HG03521 (cell line): ENCODE measurements at regions not wholly inside any gene's neighbourhood (a gene's known extent, or its start where the extent isn't known, plus 50 kb on each side); places are given as distances from the start of the nearest gene placed in this dataset.
"Not testable (repeated sequence)": the region's sequence is repeated elsewhere in the genome, so short reads cannot be mapped to it uniquely, and the experiment has no call there.

ENCODE experiments used
- ATAC-seq: cut with Tn5 transposase; IDR thresholded peaks from one replicate; pipeline ENCODE4 v1.9.1; 2021; ENCODE audit warnings: mild to moderate bottlenecking, moderate library complexity; ENCODE audit not compliant: unreplicated experiment

- no peak for ATAC-seq
These were observed 105.1 kb upstream of the BCL6 start for GRCh38 chr3:187850258-187850921.

GRCh38 chr3:187852842-187853730 is 107.8 kb upstream of the BCL6 start:
- no peak for ATAC-seq

GRCh38 chr3:187855131-187855530 is 109.9 kb upstream of the BCL6 start:
- no peak for ATAC-seq

- ATAC-seq = no peak
These were observed 111.3 kb upstream of the BCL6 start for GRCh38 chr3:187856555-187856954.

- no peak for ATAC-seq
These were observed 112.8 kb upstream of the BCL6 start for GRCh38 chr3:187858041-187858440.

GRCh38 chr3:187858711-187859110 is 113.4 kb upstream of the BCL6 start:
- ATAC-seq = no peak

GRCh38 chr3:187862701-187863277 is 117.5 kb upstream of the BCL6 start:
- not testable (repeated sequence) for ATAC-seq

GRCh38 chr3:187870360-187871203 is 125.3 kb upstream of the BCL6 start:
- no peak for ATAC-seq

- ATAC-seq = no peak
These were observed 125.9 kb upstream of the BCL6 start for GRCh38 chr3:187871204-187871591.

GRCh38 chr3:187871848-187872247 is 126.6 kb upstream of the BCL6 start:
- ATAC-seq = no peak

GRCh38 chr3:187873843-187874242 is 128.6 kb upstream of the BCL6 start:
- no peak for ATAC-seq

GRCh38 chr3:187875863-187876262 is 130.6 kb upstream of the BCL6 start:
- no peak for ATAC-seq

GRCh38 chr3:187878772-187879518 is 133.7 kb upstream of the BCL6 start:
- ATAC-seq = no peak

GRCh38 chr3:187880441-187880840 is 135.2 kb upstream of the BCL6 start:
- no peak for ATAC-seq

GRCh38 chr3:187880851-187881250 is 135.6 kb upstream of the BCL6 start:
- ATAC-seq = no peak

- ATAC-seq = no peak
These were observed 143.4 kb upstream of the BCL6 start for GRCh38 chr3:187888701-187889100.

- no peak for ATAC-seq
These were observed 143.8 kb upstream of the BCL6 start for GRCh38 chr3:187889106-187889505.

- no peak for ATAC-seq
These were observed 144.5 kb upstream of the BCL6 start for GRCh38 chr3:187889601-187890404.

- not testable (repeated sequence) for ATAC-seq
These were observed 145.1 kb upstream of the BCL6 start for GRCh38 chr3:187890405-187890752.

GRCh38 chr3:187896646-187897045 is 151.4 kb upstream of the BCL6 start:
- ATAC-seq = no peak
